ENCODE measurements at regions not wholly inside any gene's neighbourhood (a gene's known extent, or its start where the extent isn't known, plus 50 kb on each side); places are given as distances from the start of the nearest gene placed in this dataset.

DNA sequence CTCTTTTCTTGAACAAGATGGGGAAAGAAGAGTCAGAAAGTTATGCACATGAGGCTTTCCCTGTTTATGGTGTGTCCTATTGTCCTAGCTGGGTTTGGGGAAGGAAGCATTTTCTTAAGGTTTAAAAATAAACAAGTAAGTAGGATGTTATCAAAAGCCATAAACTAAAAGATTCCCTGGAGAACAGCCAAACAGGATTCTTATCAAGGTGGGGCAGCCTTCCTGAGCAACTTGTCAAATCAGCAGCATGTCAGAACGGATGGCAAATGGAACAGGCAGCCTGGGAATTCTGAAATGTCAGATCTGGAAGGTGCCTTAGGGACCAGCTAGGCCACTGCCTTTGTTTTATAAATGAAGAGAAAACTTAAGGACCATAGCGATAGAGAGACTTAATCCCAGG, 152.2 kb upstream of the RGS6 start:
- no TSS peak for BruUV-seq (replicated peaks)
- intact Hi-C loops (cut with micrococcal nuclease; ENCODE audit: unreplicated experiment), result no loop called here
- ChIA-PET CTCF (ENCODE audit: unreplicated experiment) (no interaction called here), POLR2A (interaction anchor here (1.3 kb wide), 1 partner anchor 15 kb away, joined by 3 read pairs; no protein-coding TSS in a partner anchor)
- TF ChIP-seq, protein P1, sequence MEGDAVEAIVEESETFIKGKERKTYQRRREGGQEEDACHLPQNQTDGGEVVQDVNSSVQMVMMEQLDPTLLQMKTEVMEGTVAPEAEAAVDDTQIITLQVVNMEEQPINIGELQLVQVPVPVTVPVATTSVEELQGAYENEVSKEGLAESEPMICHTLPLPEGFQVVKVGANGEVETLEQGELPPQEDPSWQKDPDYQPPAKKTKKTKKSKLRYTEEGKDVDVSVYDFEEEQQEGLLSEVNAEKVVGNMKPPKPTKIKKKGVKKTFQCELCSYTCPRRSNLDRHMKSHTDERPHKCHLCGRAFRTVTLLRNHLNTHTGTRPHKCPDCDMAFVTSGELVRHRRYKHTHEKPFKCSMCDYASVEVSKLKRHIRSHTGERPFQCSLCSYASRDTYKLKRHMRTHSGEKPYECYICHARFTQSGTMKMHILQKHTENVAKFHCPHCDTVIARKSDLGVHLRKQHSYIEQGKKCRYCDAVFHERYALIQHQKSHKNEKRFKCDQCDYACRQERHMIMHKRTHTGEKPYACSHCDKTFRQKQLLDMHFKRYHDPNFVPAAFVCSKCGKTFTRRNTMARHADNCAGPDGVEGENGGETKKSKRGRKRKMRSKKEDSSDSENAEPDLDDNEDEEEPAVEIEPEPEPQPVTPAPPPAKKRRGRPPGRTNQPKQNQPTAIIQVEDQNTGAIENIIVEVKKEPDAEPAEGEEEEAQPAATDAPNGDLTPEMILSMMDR (conservative IDR thresholded peaks at IDR 0.05; ENCODE audit: low read length), result no peak
- no peak for TF ChIP-seq EZH2phosphoT487 (IDR thresholded peaks at IDR 0.05; ENCODE audit: borderline replicate concordance, low read depth, low read length)
- Histone ChIP-seq H3K4me1 (ENCODE audit: insufficient read depth, low read length, poor library complexity, severe bottlenecking) (no peaks in the 10 kb centered on the region), H2AFZ (ENCODE audit: low read length) (no peak overlapping the region), H3K79me2 (ENCODE audit: insufficient read depth, low read depth, low read length) (no peaks in the 10 kb centered on the region), H3K27ac (ENCODE audit: low read depth, low read length, poor library complexity, severe bottlenecking) (no peak overlapping the region), H3K4me2 (ENCODE audit: low read length) (no peak overlapping the region), H3K9me3 (ENCODE audit: low read length) (no peaks in the 10 kb centered on the region), H3K36me3 (ENCODE audit: insufficient read depth, low read length) (no peaks in the 10 kb centered on the region), H4K20me1 (ENCODE audit: insufficient read depth, low read length) (no peaks in the 10 kb centered on the region), H3K4me3 (ENCODE audit: low read depth, low read length, poor library complexity, severe bottlenecking) (no peak overlapping the region), H3K9me2 (ENCODE audit: insufficient read depth, low read length) (no peaks in the 10 kb centered on the region)
- no peak for DNase-seq (ENCODE audit: low spot score)

DNA sequence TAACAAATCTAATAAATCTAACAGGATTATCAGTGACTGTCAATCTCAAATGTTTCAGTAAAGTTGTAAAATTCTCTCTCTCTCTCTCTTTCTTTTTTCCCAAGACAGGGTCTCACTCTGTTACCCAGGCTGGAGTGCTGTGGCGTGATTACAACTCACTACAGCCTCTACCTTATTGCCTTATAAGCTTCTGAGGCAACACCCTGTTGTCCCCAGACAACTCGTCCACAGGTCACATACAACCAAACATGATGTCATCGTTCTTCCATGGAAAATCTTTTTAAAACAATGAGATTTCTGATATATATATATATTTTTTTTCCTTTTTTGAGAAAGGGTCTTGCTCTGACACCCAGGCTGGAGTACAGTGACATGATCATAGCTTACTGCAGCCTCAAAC, 151.4 kb upstream of the RGS6 start:
- Histone ChIP-seq H3K9me2 (ENCODE audit: insufficient read depth, low read length) (no peaks in the 10 kb centered on the region), H3K4me3 (ENCODE audit: low read depth, low read length, poor library complexity, severe bottlenecking) (no peak overlapping the region), H3K4me1 (ENCODE audit: insufficient read depth, low read length, poor library complexity, severe bottlenecking) (no peaks in the 10 kb centered on the region), H3K79me2 (ENCODE audit: insufficient read depth, low read depth, low read length) (no peaks in the 10 kb centered on the region), H3K9me3 (ENCODE audit: low read length) (no peaks in the 10 kb centered on the region), H2AFZ (ENCODE audit: low read length) (no peak overlapping the region), H4K20me1 (ENCODE audit: insufficient read depth, low read length) (no peaks in the 10 kb centered on the region), H3K27ac (ENCODE audit: low read depth, low read length, poor library complexity, severe bottlenecking) (no peak overlapping the region), H3K4me2 (ENCODE audit: low read length) (no peak overlapping the region), H3K36me3 (ENCODE audit: insufficient read depth, low read length) (no peaks in the 10 kb centered on the region)
- TF ChIP-seq EZH2phosphoT487 (IDR thresholded peaks at IDR 0.05; ENCODE audit: borderline replicate concordance, low read depth, low read length), result no peak
- TF ChIP-seq, protein P1 (conservative IDR thresholded peaks at IDR 0.05; ENCODE audit: low read length), result no peak
- intact Hi-C loops (cut with micrococcal nuclease; ENCODE audit: unreplicated experiment), result no loop called here
- no TSS peak for BruUV-seq (replicated peaks)
- no peak for DNase-seq (ENCODE audit: low spot score)
- CTCF ChIA-PET (ENCODE audit: unreplicated experiment), result no interaction called here
- POLR2A ChIA-PET, result interaction anchor here (0.5 to 1.0 kb wide), 2 partner anchors 12 to 1070 kb away, joined by 3 to 4 read pairs; no protein-coding TSS in a partner anchor

DNA sequence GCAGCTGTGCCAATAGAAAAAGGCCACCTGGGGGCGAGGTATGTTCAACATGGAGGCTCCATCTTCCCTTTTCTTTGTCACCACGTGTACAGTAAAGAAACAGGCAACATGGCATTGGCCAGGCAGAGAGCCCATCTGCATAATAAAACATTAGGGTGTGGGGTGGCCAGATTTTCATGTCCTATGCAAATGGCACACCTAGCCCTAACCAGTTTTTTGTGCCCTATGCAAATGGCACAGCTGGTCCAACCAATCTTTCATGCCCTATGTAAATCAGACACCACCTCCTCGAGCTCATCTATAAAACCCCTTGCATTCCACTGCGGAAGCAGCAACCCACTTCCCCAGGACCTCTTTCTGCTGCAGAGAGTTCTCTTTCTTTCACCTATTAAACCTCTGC, 149.1 kb upstream of the RGS6 start:
- DNase-seq (ENCODE audit: low spot score), result no peak
- ChIA-PET CTCF (ENCODE audit: unreplicated experiment) (no interaction called here), POLR2A (interaction anchor here (0.6 to 1.3 kb wide), 3 partner anchors 8 to 708 kb away, joined by 3 to 4 read pairs (median 3); no protein-coding TSS in a partner anchor)
- BruUV-seq (replicated peaks), result no TSS peak
- Histone ChIP-seq H3K9me3 (ENCODE audit: low read length) (no peaks in the 10 kb centered on the region), H3K4me1 (ENCODE audit: insufficient read depth, low read length, poor library complexity, severe bottlenecking) (no peaks in the 10 kb centered on the region), H3K27ac (ENCODE audit: low read depth, low read length, poor library complexity, severe bottlenecking) (no peak overlapping the region), H3K9me2 (ENCODE audit: insufficient read depth, low read length) (no peaks in the 10 kb centered on the region), H3K79me2 (ENCODE audit: insufficient read depth, low read depth, low read length) (no peaks in the 10 kb centered on the region), H3K36me3 (ENCODE audit: insufficient read depth, low read length) (no peaks in the 10 kb centered on the region), H3K4me3 (ENCODE audit: low read depth, low read length, poor library complexity, severe bottlenecking) (no peak overlapping the region), H2AFZ (ENCODE audit: low read length) (0 out of 2 replicates have a peak overlapping the region, but pooled peaks have one; percentile 16), H3K4me2 (ENCODE audit: low read length) (no peak overlapping the region), H4K20me1 (ENCODE audit: insufficient read depth, low read length) (no peaks in the 10 kb centered on the region)
- no peak for TF ChIP-seq EZH2phosphoT487 (IDR thresholded peaks at IDR 0.05; ENCODE audit: borderline replicate concordance, low read depth, low read length)
- TF ChIP-seq, protein P1 (conservative IDR thresholded peaks at IDR 0.05; ENCODE audit: low read length), result no peak; the same call in 1 of the 2 replicates
- intact Hi-C loops (cut with micrococcal nuclease; ENCODE audit: unreplicated experiment), result no loop called here
